ENCODE measurements at regions not wholly inside any gene's neighbourhood (a gene's known extent, or its start where the extent isn't known, plus 50 kb on each side); places are given as distances from the start of the nearest gene placed in this dataset.

- H3K4me1 ChIP-seq (ENCODE audit: control insufficient read depth, extremely low read depth, insufficient read depth, low read length), result no peaks in the 10 kb centered on the region
- no peak overlapping the region for H3K27ac ChIP-seq (ENCODE audit: insufficient read depth, low read length)
- TF ChIP-seq CTCF (conservative IDR thresholded peaks at IDR 0.05 in 1 of 2, IDR thresholded peaks at IDR 0.05 in 1 of 2; ENCODE audit: low read depth in 1 of 2, low read length in 2 of 2) (no peak), EZH2 (IDR thresholded peaks at IDR 0.05; ENCODE audit: low read length, missing control alignments) (no peak)
- H3K4me2 ChIP-seq (ENCODE audit: extremely low read depth, insufficient read depth, low read length), result no peak overlapping the region
- H3K36me3 ChIP-seq (ENCODE audit: control insufficient read depth, insufficient read depth, low read length), result no peaks in the 10 kb centered on the region
- H3K27me3 ChIP-seq (ENCODE audit: control insufficient read depth, insufficient read depth, low read length), result no peaks in the 10 kb centered on the region
- H3K9ac ChIP-seq (ENCODE audit: insufficient read depth, low read length), result no peak overlapping the region
- DNase-seq (ENCODE audit: low read depth in 2 of 2), result no peak
- no peaks in the 10 kb centered on the region for H3K9me3 ChIP-seq (ENCODE audit: control insufficient read depth, insufficient read depth, low read depth, low read length)
- H3K79me2 ChIP-seq (ENCODE audit: control insufficient read depth, insufficient read depth, low read length), result no peaks in the 10 kb centered on the region
- no peaks in the 10 kb centered on the region for H4K20me1 ChIP-seq (ENCODE audit: control insufficient read depth, extremely low read depth, insufficient read depth, low read length)
- no peak overlapping the region for H2AFZ ChIP-seq (ENCODE audit: low read length)
- H3K4me3 ChIP-seq (replicated peaks in 1 of 4; ENCODE audit: control extremely low read depth in 1 of 4, insufficient read depth in 1 of 4, low read depth in 3 of 4, low read length in 4 of 4), result no peak overlapping the region
Observed at GRCh38 chr18:64238076-64238475, 89.2 kb upstream of the LINC00305 start.

GRCh38 chr18:64234321-64234720, 85.4 kb upstream of the LINC00305 start:
- Histone ChIP-seq H4K20me1 (ENCODE audit: control insufficient read depth, extremely low read depth, insufficient read depth, low read length) (no peaks in the 10 kb centered on the region), H3K27ac (ENCODE audit: insufficient read depth, low read length) (no peak overlapping the region), H3K9me3 (ENCODE audit: control insufficient read depth, insufficient read depth, low read depth, low read length) (no peaks in the 10 kb centered on the region), H3K79me2 (ENCODE audit: control insufficient read depth, insufficient read depth, low read length) (no peaks in the 10 kb centered on the region), H3K4me3 (replicated peaks in 1 of 4; ENCODE audit: control extremely low read depth in 1 of 4, insufficient read depth in 1 of 4, low read depth in 3 of 4, low read length in 4 of 4) (no peak overlapping the region), H3K4me1 (ENCODE audit: control insufficient read depth, extremely low read depth, insufficient read depth, low read length) (no peaks in the 10 kb centered on the region), H3K4me2 (ENCODE audit: extremely low read depth, insufficient read depth, low read length) (no peak overlapping the region), H3K27me3 (ENCODE audit: control insufficient read depth, insufficient read depth, low read length) (no peaks in the 10 kb centered on the region), H3K36me3 (ENCODE audit: control insufficient read depth, insufficient read depth, low read length) (no peaks in the 10 kb centered on the region), H2AFZ (ENCODE audit: low read length) (no peak overlapping the region), H3K9ac (ENCODE audit: insufficient read depth, low read length) (no peak overlapping the region)
- TF ChIP-seq EZH2 (IDR thresholded peaks at IDR 0.05; ENCODE audit: low read length, missing control alignments), result no peak
- TF ChIP-seq CTCF (conservative IDR thresholded peaks at IDR 0.05 in 1 of 2, IDR thresholded peaks at IDR 0.05 in 1 of 2; ENCODE audit: low read depth in 1 of 2, low read length in 2 of 2), result no peak
- no peak for DNase-seq (ENCODE audit: low read depth in 2 of 2)

- Histone ChIP-seq H3K4me1 (ENCODE audit: control insufficient read depth, extremely low read depth, insufficient read depth, low read length) (no peaks in the 10 kb centered on the region), H3K9me3 (ENCODE audit: control insufficient read depth, insufficient read depth, low read depth, low read length) (no peaks in the 10 kb centered on the region), H4K20me1 (ENCODE audit: control insufficient read depth, extremely low read depth, insufficient read depth, low read length) (no peaks in the 10 kb centered on the region), H3K27ac (ENCODE audit: insufficient read depth, low read length) (no peak overlapping the region), H3K36me3 (ENCODE audit: control insufficient read depth, insufficient read depth, low read length) (no peaks in the 10 kb centered on the region), H3K9ac (ENCODE audit: insufficient read depth, low read length) (no peak overlapping the region), H2AFZ (ENCODE audit: low read length) (no peak overlapping the region), H3K79me2 (ENCODE audit: control insufficient read depth, insufficient read depth, low read length) (no peaks in the 10 kb centered on the region), H3K4me2 (ENCODE audit: extremely low read depth, insufficient read depth, low read length) (no peak overlapping the region), H3K27me3 (ENCODE audit: control insufficient read depth, insufficient read depth, low read length) (no peaks in the 10 kb centered on the region), H3K4me3 (replicated peaks in 1 of 4; ENCODE audit: control extremely low read depth in 1 of 4, insufficient read depth in 1 of 4, low read depth in 3 of 4, low read length in 4 of 4) (no peak overlapping the region)
- DNase-seq (ENCODE audit: low read depth in 2 of 2), result no peak
- TF ChIP-seq CTCF (conservative IDR thresholded peaks at IDR 0.05 in 1 of 2, IDR thresholded peaks at IDR 0.05 in 1 of 2; ENCODE audit: low read depth in 1 of 2, low read length in 2 of 2) (no peak), EZH2 (IDR thresholded peaks at IDR 0.05; ENCODE audit: low read length, missing control alignments) (no peak)
Observed at GRCh38 chr18:64233851-64234250, 85.0 kb upstream of the LINC00305 start.

Measured in fibroblast of lung (primary cell).